T-helper 17 cell (primary cell): ENCODE measurements at regions not wholly inside any gene's neighbourhood (a gene's known extent, or its start where the extent isn't known, plus 50 kb on each side); places are given as distances from the start of the nearest gene placed in this dataset.
A peak's percentile ranks its signal among the peaks of the same experiment; 100 is the strongest.
"Not testable (repeated sequence)": the region's sequence is repeated elsewhere in the genome, so short reads cannot be mapped to it uniquely, and the experiment has no call there.

Source experiments
- ATAC-seq: fragments of 150-1000 bp; cut with Tn5 transposase; 2 replicates; pipeline ENCODE4 v1.10.0; 2021; ENCODE audit warnings: mild to moderate bottlenecking, moderate library complexity
- DNase-seq, 3 donors: peaks; one replicate each; pipeline versions ENCODE4 v3.0.0 to v3.0.0-alpha.2; 2020 to 2021
- H3K9me3 ChIP-seq: one replicate; pipeline ENCODE4 v1.7.0; 2013; ENCODE audit warnings: low read length, mild to moderate bottlenecking; ENCODE audit not compliant: control insufficient read depth, poor library complexity, severe bottlenecking
- H3K27ac Mint-ChIP-seq: one replicate; pipeline ENCODE4 v1.8.0; 2022; ENCODE audit warnings: mild to moderate bottlenecking, moderate library complexity, mixed read lengths
- H3K27me3 Mint-ChIP-seq: one replicate; pipeline ENCODE4 v1.8.0; 2022; ENCODE audit warnings: mixed read lengths
- H3K36me3 Mint-ChIP-seq: one replicate; pipeline ENCODE4 v1.8.0; 2022; ENCODE audit warnings: low read depth, mixed read lengths
- H3K4me1 Mint-ChIP-seq: one replicate; pipeline ENCODE4 v1.8.0; 2022; ENCODE audit warnings: mild to moderate bottlenecking, mixed read lengths
- H3K4me3 Mint-ChIP-seq: one replicate; pipeline ENCODE4 v1.8.0; 2022; ENCODE audit warnings: mild to moderate bottlenecking, moderate library complexity, mixed read lengths

- H3K27ac Mint-ChIP-seq, result no peak overlapping the region
- no peak overlapping the region for H3K4me3 Mint-ChIP-seq
- peaks cover 30% of the 10 kb centered on the region for H3K27me3 Mint-ChIP-seq
- no peaks in the 10 kb centered on the region for H3K9me3 ChIP-seq
- peaks cover 5% of the 10 kb centered on the region for H3K4me1 Mint-ChIP-seq
- DNase-seq, result no peak
- peaks cover 3% of the 10 kb centered on the region for H3K36me3 Mint-ChIP-seq
- no peak for ATAC-seq
These were observed 77.1 kb upstream of the SCIN start for GRCh38 chr7:12493407-12493806.

- H3K27ac Mint-ChIP-seq, result no peak overlapping the region
- no peak for DNase-seq
- peaks cover 30% of the 10 kb centered on the region for H3K27me3 Mint-ChIP-seq
- H3K9me3 ChIP-seq, result no peaks in the 10 kb centered on the region
- peaks cover 5% of the 10 kb centered on the region for H3K4me1 Mint-ChIP-seq
- H3K36me3 Mint-ChIP-seq, result peaks cover 3% of the 10 kb centered on the region
- H3K4me3 Mint-ChIP-seq, result no peak overlapping the region
- no peak for ATAC-seq
These were observed 76.4 kb upstream of the SCIN start for GRCh38 chr7:12493863-12494686.

DNA sequence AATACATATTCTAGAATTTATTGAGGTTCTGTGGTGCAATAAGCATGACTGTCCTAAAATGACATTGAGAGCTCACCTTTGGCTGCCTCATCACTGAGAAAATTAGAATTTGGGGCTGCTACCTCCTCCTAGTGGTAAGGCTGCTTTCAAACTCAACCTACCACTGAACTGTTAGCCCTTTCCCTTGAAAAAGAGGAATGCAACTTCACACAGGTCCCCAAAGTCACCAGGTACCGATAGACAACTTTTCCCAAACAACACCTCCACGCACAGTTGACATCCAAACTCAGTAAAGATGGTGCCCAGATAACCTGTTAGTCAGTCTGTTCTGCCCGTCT lies 75.9 kb upstream of the SCIN start:
- DNase-seq (no peak), ATAC-seq (no peak)
- Mint-ChIP-seq H3K27me3 (peaks cover 30% of the 10 kb centered on the region), H3K27ac (no peak overlapping the region), H3K36me3 (peaks cover 3% of the 10 kb centered on the region), H3K4me1 (peaks cover 5% of the 10 kb centered on the region), H3K4me3 (no peak overlapping the region)
- H3K9me3 ChIP-seq, result no peaks in the 10 kb centered on the region

GRCh38 chr7:12496901-12497674 lies 73.4 kb upstream of the SCIN start:
- Mint-ChIP-seq H3K27me3 (peaks cover 23% of the 10 kb centered on the region), H3K4me3 (peak overlapping the region; percentile 81), H3K27ac (peak overlapping the region; percentile 79)
- ATAC-seq, result peak; percentile 42
- not testable (repeated sequence) for H3K36me3 Mint-ChIP-seq, DNase-seq, H3K9me3 ChIP-seq, H3K4me1 Mint-ChIP-seq

- DNase-seq (no peak), ATAC-seq (no peak)
- no peak overlapping the region for H3K4me3 Mint-ChIP-seq
- H3K27me3 Mint-ChIP-seq, result no peaks in the 10 kb centered on the region
- H3K36me3 Mint-ChIP-seq, result no peaks in the 10 kb centered on the region
- H3K4me1 Mint-ChIP-seq, result no peaks in the 10 kb centered on the region
- no peaks in the 10 kb centered on the region for H3K9me3 ChIP-seq
- no peak overlapping the region for H3K27ac Mint-ChIP-seq
These were observed 66.4 kb upstream of the SCIN start for GRCh38 chr7:12504149-12504548.

- no peak overlapping the region for H3K27ac Mint-ChIP-seq
- peaks cover 7% of the 10 kb centered on the region for H3K4me1 Mint-ChIP-seq
- DNase-seq (no peak), ATAC-seq (no peak)
- no peak overlapping the region for H3K4me3 Mint-ChIP-seq
- peaks cover 8% of the 10 kb centered on the region for H3K27me3 Mint-ChIP-seq
- no peaks in the 10 kb centered on the region for H3K36me3 Mint-ChIP-seq
- H3K9me3 ChIP-seq, result no peaks in the 10 kb centered on the region
These were observed 62.5 kb upstream of the SCIN start for GRCh38 chr7:12508005-12508404.

- Mint-ChIP-seq H3K27me3 (peaks cover 8% of the 10 kb centered on the region), H3K36me3 (no peaks in the 10 kb centered on the region), H3K27ac (no peak overlapping the region), H3K4me1 (peaks cover 7% of the 10 kb centered on the region), H3K4me3 (no peak overlapping the region)
- ATAC-seq, result no peak
- no peak for DNase-seq
- no peaks in the 10 kb centered on the region for H3K9me3 ChIP-seq
These were observed 62.0 kb upstream of the SCIN start for GRCh38 chr7:12508554-12508953.

GRCh38 chr7:12517451-12517850 lies 53.1 kb upstream of the SCIN start:
- DNase-seq (no peak), ATAC-seq (no peak)
- Mint-ChIP-seq H3K36me3 (no peaks in the 10 kb centered on the region), H3K4me1 (no peaks in the 10 kb centered on the region), H3K4me3 (no peak overlapping the region), H3K27me3 (peaks cover 25% of the 10 kb centered on the region), H3K27ac (no peak overlapping the region)
- no peaks in the 10 kb centered on the region for H3K9me3 ChIP-seq

DNA sequence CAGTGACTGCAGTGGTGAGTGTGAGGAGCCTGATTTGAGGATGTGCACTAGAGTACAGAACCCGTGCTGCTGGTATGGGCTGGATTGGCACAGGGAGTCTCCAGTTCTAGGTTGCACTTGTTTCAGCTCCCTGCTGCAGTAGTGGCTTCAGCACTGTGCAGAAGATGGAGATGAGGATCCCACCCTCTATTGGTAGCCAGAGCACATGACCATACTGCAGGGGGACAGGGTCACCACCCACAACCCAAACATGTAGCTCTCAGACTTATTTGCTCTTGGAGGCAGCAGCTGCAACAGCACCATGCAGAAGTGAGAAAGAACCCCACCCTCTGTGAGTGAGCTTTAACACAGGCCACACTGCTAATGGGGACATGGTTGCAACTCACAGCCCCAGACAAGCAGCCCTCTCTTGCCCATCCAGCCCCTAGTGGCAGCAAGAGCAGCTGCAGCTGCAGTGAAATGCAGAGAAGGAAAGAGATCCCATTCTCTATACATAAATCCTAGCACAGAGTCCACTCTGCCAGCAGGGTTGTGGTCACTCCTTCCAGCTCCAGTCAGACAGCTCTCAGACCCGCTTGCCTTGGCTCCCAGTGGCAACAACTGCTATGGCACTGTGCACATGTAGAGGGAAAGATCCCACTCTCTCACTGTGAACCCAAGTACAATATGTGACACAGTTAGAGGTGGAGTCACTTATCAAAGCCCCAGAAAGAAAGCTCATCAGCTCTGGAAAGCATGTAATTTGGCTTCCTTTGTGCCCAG lies 51.4 kb upstream of the SCIN start:
- peaks cover 37% of the 10 kb centered on the region for H3K27me3 Mint-ChIP-seq
- no peaks in the 10 kb centered on the region for H3K4me1 Mint-ChIP-seq
- peak; percentile 40 for ATAC-seq
- DNase-seq, result no peak
- H3K4me3 Mint-ChIP-seq, result no peak overlapping the region
- H3K27ac Mint-ChIP-seq, result no peak overlapping the region
- no peaks in the 10 kb centered on the region for H3K9me3 ChIP-seq
- H3K36me3 Mint-ChIP-seq, result no peaks in the 10 kb centered on the region

DNA sequence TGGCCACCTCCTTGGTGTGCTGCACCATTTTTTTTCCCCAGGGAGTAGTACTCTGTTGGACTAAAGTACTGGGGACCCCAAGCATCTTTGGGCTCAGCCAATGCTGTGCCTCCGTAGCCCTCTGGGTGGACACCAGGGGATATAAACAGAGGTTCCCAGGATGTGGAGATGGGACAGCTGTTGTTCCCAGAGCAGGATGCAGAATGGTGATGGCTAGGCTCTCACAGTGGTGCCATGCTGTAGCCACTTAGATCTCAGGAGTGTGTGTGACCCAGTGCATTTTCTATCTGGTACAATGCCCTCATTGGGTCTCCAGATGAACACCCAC lies 50.9 kb upstream of the SCIN start:
- DNase-seq (no peak), ATAC-seq (no peak)
- H3K27ac Mint-ChIP-seq, result no peak overlapping the region
- no peaks in the 10 kb centered on the region for H3K4me1 Mint-ChIP-seq
- no peaks in the 10 kb centered on the region for H3K36me3 Mint-ChIP-seq
- H3K4me3 Mint-ChIP-seq, result no peak overlapping the region
- peaks cover 37% of the 10 kb centered on the region for H3K27me3 Mint-ChIP-seq
- no peaks in the 10 kb centered on the region for H3K9me3 ChIP-seq
